Right ventricle myocardium superior (tissue), 1 donor: ENCODE measurements at regions not wholly inside any gene's neighbourhood (a gene's known extent, or its start where the extent isn't known, plus 50 kb on each side); places are given as distances from the start of the nearest gene placed in this dataset.
A peak's percentile ranks its signal among the peaks of the same experiment; 100 is the strongest.

Experiments used
- ATAC-seq: fragments of 200-7000 bp; cut with Tn5 transposase; one replicate; pipeline ENCODE4 v1.9.1; 2020; ENCODE audit warnings: mild to moderate bottlenecking; ENCODE audit not compliant: poor library complexity
- DNase-seq: peaks from one replicate; pipeline ENCODE4 v3.0.0-alpha.2; 2020
- intact Hi-C: fragments of 100-400 bp; cut with DNase I; formaldehyde crosslinking; loops from one replicate; pipeline ENCODE4 v1.11.2; 2022
- donor health status: DM: no; HTN: yes; CAD: no; lungs with severe emphysema.

GRCh38 chr5:167678481-167678880, 613.0 kb upstream of the WWC1 start:
- ATAC-seq: no peak
- intact Hi-C loops: no loop called here
- no peak for DNase-seq

GRCh38 chr5:167684251-167684650, 607.2 kb upstream of the WWC1 start:
- ATAC-seq: no peak
- intact Hi-C loops: no loop called here

GRCh38 chr5:167688341-167689130, 602.9 kb upstream of the WWC1 start:
- ATAC-seq (no peak), DNase-seq (no peak)
- intact Hi-C loops: no loop called here

More at GRCh38 chr5:167684251-167684650, 607.2 kb upstream of the WWC1 start:
- DNase-seq: no peak

- no peak for ATAC-seq
- intact Hi-C loops: no loop called here
- DNase-seq: no peak
Observed at GRCh38 chr5:167694325-167695147, 596.9 kb upstream of the WWC1 start.

- ATAC-seq (no peak), DNase-seq (no peak)
- intact Hi-C loops: no loop called here
Observed at GRCh38 chr5:167696558-167697314, 594.7 kb upstream of the WWC1 start.

- peak; percentile 90 for ATAC-seq
- intact Hi-C loops: no loop called here
- DNase-seq: no peak
Observed at GRCh38 chr5:167699432-167699831, 592.0 kb upstream of the WWC1 start.

- intact Hi-C loops: no loop called here
- DNase-seq (no peak), ATAC-seq (no peak)
Observed at GRCh38 chr5:167701051-167701450, 590.4 kb upstream of the WWC1 start.

- DNase-seq (no peak), ATAC-seq (no peak)
- intact Hi-C loops: no loop called here
Observed at GRCh38 chr5:167702014-167702413, 589.4 kb upstream of the WWC1 start.

- intact Hi-C loops: no loop called here
- no peak for DNase-seq
- ATAC-seq: peak; percentile 53
Observed at GRCh38 chr5:167708449-167708848, 583.0 kb upstream of the WWC1 start.

- DNase-seq (no peak), ATAC-seq (no peak)
- intact Hi-C loops: no loop called here
Observed at GRCh38 chr5:167709625-167710024, 581.8 kb upstream of the WWC1 start.

- intact Hi-C loops: no loop called here
- DNase-seq (no peak), ATAC-seq (no peak)
Observed at GRCh38 chr5:167710444-167711073, 580.9 kb upstream of the WWC1 start.

GRCh38 chr5:167712986-167713585, 578.4 kb upstream of the WWC1 start:
- no peak for DNase-seq
- intact Hi-C loops: no loop called here
- no peak for ATAC-seq

- ATAC-seq (no peak), DNase-seq (no peak)
- intact Hi-C loops: no loop called here
Observed at GRCh38 chr5:167713896-167714295, 577.5 kb upstream of the WWC1 start.

- intact Hi-C loops: no loop called here
- DNase-seq (no peak), ATAC-seq (no peak)
Observed at GRCh38 chr5:167716126-167716775, 575.2 kb upstream of the WWC1 start.

- intact Hi-C loops: loop anchor here (5.0 to 10.0 kb wide), 3 partner anchors 215 to 497 kb away; no protein-coding TSS in a partner anchor
- no peak for DNase-seq
- no peak for ATAC-seq
Observed at GRCh38 chr5:167720259-167720658, 571.2 kb upstream of the WWC1 start.

- intact Hi-C loops: loop anchor here (5.0 to 10.0 kb wide), 3 partner anchors 214 to 497 kb away; no protein-coding TSS in a partner anchor
- ATAC-seq: no peak
- no peak for DNase-seq
Observed at GRCh38 chr5:167720676-167721260, 570.7 kb upstream of the WWC1 start.

- ATAC-seq: no peak
- no peak for DNase-seq
- intact Hi-C loops: loop anchor here (5.0 to 10.0 kb wide), 3 partner anchors 213 to 495 kb away; no protein-coding TSS in a partner anchor
Observed at GRCh38 chr5:167721926-167722440, 569.5 kb upstream of the WWC1 start.
